ENCODE measurements at regions not wholly inside any gene's neighbourhood (a gene's known extent, or its start where the extent isn't known, plus 50 kb on each side); places are given as distances from the start of the nearest gene placed in this dataset.

GRCh38 chr11:98398508-98398907 lies 622.2 kb upstream of the CNTN5 start:
- Histone ChIP-seq H2AFZ (ENCODE audit: low read depth) (no peak overlapping the region), H3K4me1 (ENCODE audit: control insufficient read depth in 1 of 2, insufficient read depth in 2 of 2, low read depth in 1 of 2, low read length in 1 of 2) (no peaks in the 10 kb centered on the region), H3K36me3 (replicated peaks in 1 of 2; ENCODE audit: control insufficient read depth in 1 of 2, insufficient read depth in 2 of 2, low read length in 1 of 2) (no peaks in the 10 kb centered on the region), H3F3A (replicated peaks; ENCODE audit: insufficient read depth) (no peaks in the 10 kb centered on the region), H3K27me3 (ENCODE audit: insufficient read depth) (no peaks in the 10 kb centered on the region), H3K9me3 (no peaks in the 10 kb centered on the region), H4K20me1 (ENCODE audit: insufficient read depth) (no peaks in the 10 kb centered on the region), H3K9me2 (no peaks in the 10 kb centered on the region), H3K79me2 (ENCODE audit: insufficient read depth) (no peaks in the 10 kb centered on the region), H3K9ac (no peak overlapping the region), H3K4me3 (ENCODE audit: low read depth in 2 of 2, low read length in 1 of 2) (no peak overlapping the region), H3K27ac (ENCODE audit: low read depth in 2 of 2, low read length in 1 of 2) (no peak overlapping the region), H3K4me2 (no peak overlapping the region)
- POLR2A ChIA-PET, result no interaction called here
- TF ChIP-seq USF2 (IDR thresholded peaks at IDR 0.05; ENCODE audit: borderline replicate concordance, low read depth, low read length), result no peak
- TF ChIP-seq MXI1 (IDR thresholded peaks at IDR 0.05; ENCODE audit: low read depth, low read length), result no peak
- TF ChIP-seq IRF3 (IDR thresholded peaks at IDR 0.05; ENCODE audit: low read depth, low read length), result no peak
- no peak for TF ChIP-seq FOXJ3 (CRISPR knock-in tag; IDR thresholded peaks at IDR 0.05)
- TF ChIP-seq SMC3 (IDR thresholded peaks at IDR 0.05; ENCODE audit: low read depth, low read length), result no peak
- no peak for TF ChIP-seq CHD2 (IDR thresholded peaks at IDR 0.05; ENCODE audit: low read length, partially characterized antibody)
- no peak for DNase-seq
- CTCF ChIA-PET, result no interaction called here

- no peak for DNase-seq
- Histone ChIP-seq H3K4me1 (ENCODE audit: control insufficient read depth in 1 of 2, insufficient read depth in 2 of 2, low read depth in 1 of 2, low read length in 1 of 2) (no peaks in the 10 kb centered on the region), H3K9me3 (no peaks in the 10 kb centered on the region), H3K79me2 (ENCODE audit: insufficient read depth) (no peaks in the 10 kb centered on the region), H3K27ac (ENCODE audit: low read depth in 2 of 2, low read length in 1 of 2) (no peak overlapping the region), H3K9ac (no peak overlapping the region), H3K4me3 (ENCODE audit: low read depth in 2 of 2, low read length in 1 of 2) (no peak overlapping the region), H3K4me2 (no peak overlapping the region), H3F3A (replicated peaks; ENCODE audit: insufficient read depth) (no peaks in the 10 kb centered on the region), H3K9me2 (no peaks in the 10 kb centered on the region), H3K27me3 (ENCODE audit: insufficient read depth) (no peaks in the 10 kb centered on the region), H2AFZ (ENCODE audit: low read depth) (no peak overlapping the region), H3K36me3 (replicated peaks in 1 of 2; ENCODE audit: control insufficient read depth in 1 of 2, insufficient read depth in 2 of 2, low read length in 1 of 2) (no peaks in the 10 kb centered on the region), H4K20me1 (ENCODE audit: insufficient read depth) (no peaks in the 10 kb centered on the region)
- CTCF ChIA-PET, result no interaction called here
- POLR2A ChIA-PET, result no interaction called here
- TF ChIP-seq FOXM1 (IDR thresholded peaks at IDR 0.05; ENCODE audit: low read depth) (no peak), CHD2 (IDR thresholded peaks at IDR 0.05; ENCODE audit: low read length, partially characterized antibody) (no peak), EP300 (IDR thresholded peaks at IDR 0.05; ENCODE audit: borderline replicate concordance in 1 of 2, low read depth in 1 of 2, low read length in 1 of 2) (no peak), TCF12 (IDR thresholded peaks at IDR 0.05) (no peak), YY1 (IDR thresholded peaks at IDR 0.05; ENCODE audit: low read depth) (no peak), MEF2A (IDR thresholded peaks at IDR 0.05; ENCODE audit: borderline replicate concordance, low read depth) (no peak), EZH2phosphoT487 (IDR thresholded peaks at IDR 0.05; ENCODE audit: borderline replicate concordance, low read depth) (no peak), MXI1 (IDR thresholded peaks at IDR 0.05; ENCODE audit: low read depth, low read length) (no peak), RCOR1 (IDR thresholded peaks at IDR 0.05; ENCODE audit: low read length) (no peak), SIN3A (IDR thresholded peaks at IDR 0.05; ENCODE audit: borderline replicate concordance, low read depth, low read length) (no peak), ZBTB33 (IDR thresholded peaks at IDR 0.05; ENCODE audit: borderline replicate concordance, low read depth) (no peak)
Measured at GRCh38 chr11:98409069-98409468, 611.7 kb upstream of the CNTN5 start.

All from SK-N-SH (cell line).